WTC11 (cell line): ENCODE measurements at regions not wholly inside any gene's neighbourhood (a gene's known extent, or its start where the extent isn't known, plus 50 kb on each side); places are given as distances from the start of the nearest gene placed in this dataset.

Experiments
- ATAC-seq: fragments of 200-7000 bp; cut with Tn5 transposase; 2 replicates; pipeline ENCODE4 v1.10.0; 2021; ENCODE audit warnings: mild to moderate bottlenecking, moderate library complexity
- CTCF ChIA-PET: fragments of 300-600 bp; sonication (Branson Sonifier 250); formaldehyde crosslinking; loops from one replicate; lab custom pipeline; 2021; ENCODE audit warnings: antibody characterized with exemption; lab: Charles Lee
- POLR2A ChIA-PET: fragments of 350-600 bp; sonication (Branson Sonifier 250); formaldehyde crosslinking; loops from one replicate; lab custom pipeline; 2021; ENCODE audit warnings: antibody characterized with exemption; lab: Charles Lee
- DNase-seq: peaks from one replicate; pipeline ENCODE4 v3.0.0; 2021; ENCODE audit warnings: low spot score
- H3K27ac Mint-ChIP-seq: 2 replicates; pipeline ENCODE4 v1.8.0; 2021; ENCODE audit warnings: mixed read lengths
- H3K27me3 Mint-ChIP-seq: 2 replicates; pipeline ENCODE4 v1.8.0; 2021; ENCODE audit warnings: low read depth, mild to moderate bottlenecking, moderate library complexity, mixed read lengths
- H3K36me3 Mint-ChIP-seq: 2 replicates; pipeline ENCODE4 v1.8.0; 2021; ENCODE audit warnings: mixed read lengths
- H3K4me1 Mint-ChIP-seq: 2 replicates; pipeline ENCODE4 v1.8.0; 2022; ENCODE audit warnings: mixed read lengths
- H3K4me3 Mint-ChIP-seq: 2 replicates; pipeline ENCODE4 v1.8.0; 2021; ENCODE audit warnings: mild to moderate bottlenecking, moderate library complexity, mixed read lengths
- H3K9me3 Mint-ChIP-seq: 2 replicates; pipeline ENCODE4 v1.8.0; 2021; ENCODE audit warnings: mixed read lengths
- ATF6 ChIP-seq: sonication (generic); formaldehyde crosslinking; IDR thresholded peaks from 2 replicates; pipeline ENCODE4 v1.8.1; 2023; ENCODE audit warnings: mild to moderate bottlenecking, missing genetic modification reagents
- CREB1 ChIP-seq: sonication (generic); formaldehyde crosslinking; IDR thresholded peaks from 2 replicates; pipeline ENCODE4 v1.8.0; 2023; ENCODE audit warnings: mild to moderate bottlenecking, missing genetic modification reagents
- CREM ChIP-seq: sonication (generic); formaldehyde crosslinking; IDR thresholded peaks from 2 replicates; pipeline ENCODE4 v1.8.1; 2022; ENCODE audit warnings: mild to moderate bottlenecking, missing genetic modification reagents, moderate library complexity
- E2F4 ChIP-seq: sonication (generic); formaldehyde crosslinking; IDR thresholded peaks from 2 replicates; pipeline ENCODE4 v1.8.1; 2022; ENCODE audit warnings: low read depth, mild to moderate bottlenecking, moderate library complexity, missing genetic modification reagents, borderline replicate concordance
- E2F5 ChIP-seq: sonication (generic); formaldehyde crosslinking; IDR thresholded peaks from 2 replicates; pipeline ENCODE4 v1.8.1; 2022; ENCODE audit warnings: mild to moderate bottlenecking, moderate library complexity, missing genetic modification reagents
- ELF4 ChIP-seq: sonication (generic); formaldehyde crosslinking; IDR thresholded peaks from 2 replicates; pipeline ENCODE4 v1.8.1; 2022; ENCODE audit warnings: low read depth, mild to moderate bottlenecking, moderate library complexity, missing genetic modification reagents
- FOXJ3 ChIP-seq: sonication (generic); formaldehyde crosslinking; IDR thresholded peaks from 2 replicates; pipeline ENCODE4 v1.9.0; 2021; ENCODE audit warnings: missing genetic modification reagents, mild to moderate bottlenecking, borderline replicate concordance
- GRHL2 ChIP-seq: fragments of 250-450 bp; sonication (Bioruptor Pico); IDR thresholded peaks from 2 replicates; pipeline ENCODE4 v1.8.0; 2022; ENCODE audit warnings: mild to moderate bottlenecking, moderate library complexity; ENCODE audit not compliant: insufficient replicate concordance, severe bottlenecking
- GTF2I ChIP-seq: fragments of 250-450 bp; sonication (Bioruptor Pico); conservative IDR thresholded peaks from 2 replicates; pipeline ENCODE4 v1.4.0; 2021; ENCODE audit warnings: mild to moderate bottlenecking
- KAT7 ChIP-seq: sonication (generic); formaldehyde crosslinking; IDR thresholded peaks from 2 replicates; pipeline ENCODE4 v1.8.1; 2023; ENCODE audit warnings: missing genetic modification reagents, mild to moderate bottlenecking, borderline replicate concordance
- SMAD4 ChIP-seq: sonication (generic); formaldehyde crosslinking; IDR thresholded peaks from 2 replicates; pipeline ENCODE4 v1.8.0; 2022; ENCODE audit warnings: mild to moderate bottlenecking, missing genetic modification reagents
- TEAD1 ChIP-seq: sonication (generic); formaldehyde crosslinking; IDR thresholded peaks from 2 replicates; pipeline ENCODE4 v1.8.0; 2022; ENCODE audit warnings: mild to moderate bottlenecking, missing genetic modification reagents
- TEAD4 ChIP-seq: sonication (generic); formaldehyde crosslinking; IDR thresholded peaks from 2 replicates; pipeline ENCODE4 v1.8.0; 2022; ENCODE audit warnings: mild to moderate bottlenecking, missing genetic modification reagents
- ZMAT4 ChIP-seq: fragments of 250-450 bp; sonication (Bioruptor Pico); IDR thresholded peaks from 2 replicates; pipeline ENCODE4 v1.9.0; 2021; ENCODE audit warnings: mild to moderate bottlenecking
- ZNF317 ChIP-seq: sonication (generic); formaldehyde crosslinking; IDR thresholded peaks from 2 replicates; pipeline ENCODE4 v1.8.1; 2023; ENCODE audit warnings: low read depth, mild to moderate bottlenecking, moderate library complexity, missing genetic modification reagents, borderline replicate concordance
- ZNF396 ChIP-seq: fragments of 250-450 bp; sonication (Bioruptor Pico); IDR thresholded peaks from 2 replicates; pipeline ENCODE4 v1.8.0; 2021; ENCODE audit warnings: mild to moderate bottlenecking, moderate library complexity, borderline replicate concordance
- ZNF425 ChIP-seq: fragments of 250-450 bp; sonication (Bioruptor Pico); conservative IDR thresholded peaks from 2 replicates; pipeline ENCODE4 v1.9.0; 2021; ENCODE audit warnings: mild to moderate bottlenecking
- ZNF671 ChIP-seq: fragments of 250-450 bp; sonication (Bioruptor Pico); IDR thresholded peaks from 2 replicates; pipeline ENCODE4 v1.8.0; 2021; ENCODE audit warnings: mild to moderate bottlenecking
- ZSCAN18 ChIP-seq: fragments of 250-450 bp; sonication (Bioruptor Pico); IDR thresholded peaks from 2 replicates; pipeline ENCODE4 v2.1.2; 2022; ENCODE audit warnings: mild to moderate bottlenecking, moderate library complexity

GRCh38 chr6:16987996-16988395, 113.9 kb upstream of the STMND1 start (continued):
- no peak for TF ChIP-seq ZNF425 (CRISPR knock-in tag)
- no peak for TF ChIP-seq ZNF671
- TF ChIP-seq, all 79 proteins: peak for 0

GRCh38 chr6:16985513-16986284, 116.2 kb upstream of the STMND1 start:
- Mint-ChIP-seq H3K4me3 (no peak overlapping the region), H3K27ac (no peak overlapping the region)
- no peak for TF ChIP-seq TEAD4 (CRISPR knock-in tag)
- TF ChIP-seq ZNF671 = no peak
- TF ChIP-seq ELF4 (CRISPR knock-in tag) = no peak
- no peak for TF ChIP-seq CREB1
- TF ChIP-seq TEAD1 (CRISPR knock-in tag) = no peak
- TF ChIP-seq CREM (CRISPR knock-in tag) = no peak
- no peak for TF ChIP-seq ZNF317 (CRISPR knock-in tag)
- TF ChIP-seq E2F5 (CRISPR knock-in tag) = no peak
- TF ChIP-seq, all 79 proteins: peak for 0
- ChIA-PET POLR2A (no interaction called here), CTCF (interaction anchor here (1.2 kb wide), 1 partner anchor 21 kb away, joined by 3 read pairs; no protein-coding TSS in a partner anchor)
- Mint-ChIP-seq H3K9me3 (peaks cover 32% of the 10 kb centered on the region), H3K36me3 (peaks cover 22% of the 10 kb centered on the region), H3K27me3 (peaks cover 8% of the 10 kb centered on the region; the same call in 1 of the 2 replicates), H3K4me1 (no peaks in the 10 kb centered on the region)
- DNase-seq (no peak), ATAC-seq (no peak)

GRCh38 chr6:16982807-16983206, 119.0 kb upstream of the STMND1 start:
- Mint-ChIP-seq H3K36me3 (peaks cover under 1% of the 10 kb centered on the region), H3K27ac (no peak overlapping the region), H3K27me3 (no peaks in the 10 kb centered on the region), H3K4me3 (no peak overlapping the region), H3K9me3 (peaks cover 12% of the 10 kb centered on the region), H3K4me1 (no peaks in the 10 kb centered on the region)
- ChIA-PET POLR2A (no interaction called here), CTCF (interaction anchor here (0.5 kb wide), 1 partner anchor 186 kb away, joined by 3 read pairs; no protein-coding TSS in a partner anchor)
- ATAC-seq = no peak
- TF ChIP-seq FOXJ3 (CRISPR knock-in tag) (no peak), ZMAT4 (no peak), SMAD4 (CRISPR knock-in tag) (no peak), E2F4 (no peak), ZNF396 (CRISPR knock-in tag) (no peak), ATF6 (no peak), ZSCAN18 (CRISPR knock-in tag) (no peak), KAT7 (CRISPR knock-in tag) (no peak), GRHL2 (CRISPR knock-in tag) (no peak), GTF2I (CRISPR knock-in tag) (no peak)
- DNase-seq = no peak
